ENCODE measurements at regions not wholly inside any gene's neighbourhood (a gene's known extent, or its start where the extent isn't known, plus 50 kb on each side); places are given as distances from the start of the nearest gene placed in this dataset.

- no peaks in the 10 kb centered on the region for H3K9me3 ChIP-seq
- H3K27ac ChIP-seq, result no peak overlapping the region
- no peaks in the 10 kb centered on the region for H3K4me1 ChIP-seq (ENCODE audit: control insufficient read depth in 1 of 2, low read depth in 2 of 2)
- H3K27me3 ChIP-seq (replicated peaks; ENCODE audit: insufficient read depth), result no peaks in the 10 kb centered on the region
- H3K4me3 ChIP-seq, result no peak overlapping the region
- no peak for ATAC-seq (ENCODE audit: insufficient number of reproducible peaks, low FRiP score, low read depth)
- TF ChIP-seq CTCF (IDR thresholded peaks at IDR 0.05), result no peak
- DNase-seq (ENCODE audit: low spot score), result no peak
- H3K36me3 ChIP-seq, result no peaks in the 10 kb centered on the region
Observed at GRCh38 chrX:34576864-34577263, 80.2 kb downstream of the TMEM47 start.

GRCh38 chrX:34565981-34566380, 91.1 kb downstream of the TMEM47 start:
- Histone ChIP-seq H3K4me1 (ENCODE audit: control insufficient read depth in 1 of 2, low read depth in 2 of 2) (no peaks in the 10 kb centered on the region), H3K4me3 (no peak overlapping the region), H3K9me3 (no peaks in the 10 kb centered on the region), H3K27me3 (replicated peaks; ENCODE audit: insufficient read depth) (no peaks in the 10 kb centered on the region), H3K36me3 (no peaks in the 10 kb centered on the region), H3K27ac (no peak overlapping the region)
- no peak for DNase-seq (ENCODE audit: low spot score)
- ATAC-seq (ENCODE audit: insufficient number of reproducible peaks, low FRiP score, low read depth), result no peak
- TF ChIP-seq CTCF (IDR thresholded peaks at IDR 0.05), result no peak

- no peaks in the 10 kb centered on the region for H3K27me3 ChIP-seq (replicated peaks; ENCODE audit: insufficient read depth)
- H3K4me3 ChIP-seq, result no peak overlapping the region
- TF ChIP-seq CTCF (IDR thresholded peaks at IDR 0.05), result no peak
- H3K27ac ChIP-seq, result no peak overlapping the region
- ATAC-seq (ENCODE audit: insufficient number of reproducible peaks, low FRiP score, low read depth), result no peak
- no peaks in the 10 kb centered on the region for H3K9me3 ChIP-seq
- no peaks in the 10 kb centered on the region for H3K36me3 ChIP-seq
- no peak for DNase-seq (ENCODE audit: low spot score)
- H3K4me1 ChIP-seq (ENCODE audit: control insufficient read depth in 1 of 2, low read depth in 2 of 2), result no peaks in the 10 kb centered on the region
Observed at GRCh38 chrX:34563804-34564203, 93.3 kb downstream of the TMEM47 start.

- Histone ChIP-seq H3K27me3 (replicated peaks; ENCODE audit: insufficient read depth) (no peaks in the 10 kb centered on the region), H3K9me3 (no peaks in the 10 kb centered on the region), H3K36me3 (no peaks in the 10 kb centered on the region), H3K27ac (no peak overlapping the region), H3K4me3 (no peak overlapping the region), H3K4me1 (ENCODE audit: control insufficient read depth in 1 of 2, low read depth in 2 of 2) (no peaks in the 10 kb centered on the region)
- DNase-seq (ENCODE audit: low spot score), result no peak
- TF ChIP-seq CTCF (IDR thresholded peaks at IDR 0.05), result no peak
- no peak for ATAC-seq (ENCODE audit: insufficient number of reproducible peaks, low FRiP score, low read depth)
Observed at GRCh38 chrX:34563061-34563460, 94.0 kb downstream of the TMEM47 start.

- H3K9me3 ChIP-seq, result no peaks in the 10 kb centered on the region
- DNase-seq (ENCODE audit: low spot score) (no peak), ATAC-seq (ENCODE audit: insufficient number of reproducible peaks, low FRiP score, low read depth) (no peak)
- no peak overlapping the region for H3K27ac ChIP-seq
- no peak overlapping the region for H3K4me3 ChIP-seq
- no peaks in the 10 kb centered on the region for H3K36me3 ChIP-seq
- H3K27me3 ChIP-seq (replicated peaks; ENCODE audit: insufficient read depth), result no peaks in the 10 kb centered on the region
- H3K4me1 ChIP-seq (ENCODE audit: control insufficient read depth in 1 of 2, low read depth in 2 of 2), result no peaks in the 10 kb centered on the region
- no peak for TF ChIP-seq CTCF (IDR thresholded peaks at IDR 0.05)
Observed at GRCh38 chrX:34562006-34562405, 95.1 kb downstream of the TMEM47 start.

Measured in thoracic aorta (tissue), 2 donors.